IMR-90 (cell line): ENCODE measurements at regions not wholly inside any gene's neighbourhood (a gene's known extent, or its start where the extent isn't known, plus 50 kb on each side); places are given as distances from the start of the nearest gene placed in this dataset.

Source experiments
- BHLHE40 ChIP-seq: fragments of 150-350 bp; IDR thresholded peaks from 2 replicates; pipeline ENCODE4 v1.6.1; 2016; ENCODE audit warnings: mild to moderate bottlenecking, low read depth, low read length
- CEBPB ChIP-seq: IDR thresholded peaks from 2 replicates; pipeline ENCODE4 v1.6.1; 2012; ENCODE audit warnings: low read depth, low read length, improper control_type of control experiment
- CHD1 ChIP-seq: IDR thresholded peaks from 2 replicates; pipeline ENCODE4 v1.6.1; 2012; ENCODE audit warnings: low read depth, low read length, improper control_type of control experiment
- MXI1 ChIP-seq: IDR thresholded peaks from 2 replicates; pipeline ENCODE4 v1.6.1; 2012; ENCODE audit warnings: low read depth, mild to moderate bottlenecking, low read length, moderate library complexity, borderline replicate concordance
- POLR2A ChIP-seq: IDR thresholded peaks from 2 replicates; pipeline ENCODE4 v1.6.1; 2012; ENCODE audit warnings: mild to moderate bottlenecking, low read depth, low read length
- RAD21 ChIP-seq: IDR thresholded peaks from 2 replicates; pipeline ENCODE4 v1.6.1; 2012; ENCODE audit warnings: low read length, improper control_type of control experiment
- RCOR1 ChIP-seq: IDR thresholded peaks from 2 replicates; pipeline ENCODE4 v1.6.1; 2012; ENCODE audit warnings: mild to moderate bottlenecking, low read length, improper control_type of control experiment; ENCODE audit not compliant: insufficient replicate concordance
- RFX5 ChIP-seq: IDR thresholded peaks from 2 replicates; pipeline ENCODE4 v1.8.0; 2012; ENCODE audit warnings: low read depth, mild to moderate bottlenecking, low read length, moderate library complexity
- SMC3 ChIP-seq: fragments of 150-350 bp; IDR thresholded peaks from 2 replicates; pipeline ENCODE4 v1.6.1; 2016; ENCODE audit warnings: low read depth, mild to moderate bottlenecking, antibody characterized with exemption, low read length, moderate library complexity
- TF ChIP-seq, protein P1 (sequence below): conservative IDR thresholded peaks from 2 replicates; pipeline ENCODE4 v1.5.1; 2012; ENCODE audit warnings: mild to moderate bottlenecking, low read depth, low read length, improper control_type of control experiment
- TF ChIP-seq, protein P2 (sequence below): fragments of 150-350 bp; IDR thresholded peaks from 2 replicates; pipeline ENCODE4 v1.6.1; 2016; ENCODE audit warnings: low read depth, mild to moderate bottlenecking, low read length, moderate library complexity, borderline replicate concordance
- TF ChIP-seq, protein P3 (sequence below): fragments of 150-350 bp; IDR thresholded peaks from 2 replicates; pipeline ENCODE4 v1.6.1; 2017; ENCODE audit warnings: mild to moderate bottlenecking, antibody characterized with exemption, low read length, low read depth

DNA sequence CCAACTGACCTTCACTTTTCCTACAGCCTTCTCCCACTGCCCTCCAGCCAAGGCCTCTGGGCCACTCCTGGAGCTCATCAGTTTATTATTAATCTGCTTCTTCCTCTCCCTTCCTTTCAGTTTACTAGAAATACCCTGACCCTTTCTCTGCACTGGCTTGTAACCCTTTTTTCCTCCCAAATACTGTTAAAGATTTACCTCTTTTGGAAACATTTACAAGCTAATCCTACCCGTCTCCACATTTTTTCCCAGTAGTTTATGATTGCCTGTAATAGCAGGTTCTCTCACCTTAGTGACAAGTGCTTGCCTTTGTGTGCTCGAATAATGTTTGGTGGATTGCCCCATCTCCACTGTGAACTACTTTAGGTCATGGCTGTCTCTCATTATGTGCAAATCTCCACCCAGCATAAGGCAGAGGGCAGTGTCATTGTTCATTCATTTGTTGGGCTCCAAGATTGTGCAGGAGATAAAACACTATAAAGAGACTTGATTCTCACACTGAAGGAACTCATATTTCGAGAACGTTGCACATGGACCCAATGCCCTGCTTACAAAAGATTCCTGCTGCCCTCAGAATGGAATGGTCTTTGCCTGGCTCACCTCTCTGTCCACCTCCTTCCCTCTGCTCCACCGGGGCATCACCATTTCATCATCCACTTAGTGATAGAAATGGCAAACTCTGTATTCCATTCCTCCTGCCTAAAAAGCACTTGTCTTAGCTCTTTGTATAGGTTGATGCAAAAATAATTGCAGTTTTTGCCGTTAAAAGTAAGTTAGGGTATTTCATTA lies 491.1 kb downstream of the UTRN start:
- TF ChIP-seq, protein P1, sequence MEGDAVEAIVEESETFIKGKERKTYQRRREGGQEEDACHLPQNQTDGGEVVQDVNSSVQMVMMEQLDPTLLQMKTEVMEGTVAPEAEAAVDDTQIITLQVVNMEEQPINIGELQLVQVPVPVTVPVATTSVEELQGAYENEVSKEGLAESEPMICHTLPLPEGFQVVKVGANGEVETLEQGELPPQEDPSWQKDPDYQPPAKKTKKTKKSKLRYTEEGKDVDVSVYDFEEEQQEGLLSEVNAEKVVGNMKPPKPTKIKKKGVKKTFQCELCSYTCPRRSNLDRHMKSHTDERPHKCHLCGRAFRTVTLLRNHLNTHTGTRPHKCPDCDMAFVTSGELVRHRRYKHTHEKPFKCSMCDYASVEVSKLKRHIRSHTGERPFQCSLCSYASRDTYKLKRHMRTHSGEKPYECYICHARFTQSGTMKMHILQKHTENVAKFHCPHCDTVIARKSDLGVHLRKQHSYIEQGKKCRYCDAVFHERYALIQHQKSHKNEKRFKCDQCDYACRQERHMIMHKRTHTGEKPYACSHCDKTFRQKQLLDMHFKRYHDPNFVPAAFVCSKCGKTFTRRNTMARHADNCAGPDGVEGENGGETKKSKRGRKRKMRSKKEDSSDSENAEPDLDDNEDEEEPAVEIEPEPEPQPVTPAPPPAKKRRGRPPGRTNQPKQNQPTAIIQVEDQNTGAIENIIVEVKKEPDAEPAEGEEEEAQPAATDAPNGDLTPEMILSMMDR, result no peak
- TF ChIP-seq SMC3 (no peak), POLR2A (no peak), CEBPB (no peak), BHLHE40 (no peak), RAD21 (no peak), RCOR1 (no peak), MXI1 (no peak), CHD1 (no peak), RFX5 (no peak)
- TF ChIP-seq, protein P2, sequence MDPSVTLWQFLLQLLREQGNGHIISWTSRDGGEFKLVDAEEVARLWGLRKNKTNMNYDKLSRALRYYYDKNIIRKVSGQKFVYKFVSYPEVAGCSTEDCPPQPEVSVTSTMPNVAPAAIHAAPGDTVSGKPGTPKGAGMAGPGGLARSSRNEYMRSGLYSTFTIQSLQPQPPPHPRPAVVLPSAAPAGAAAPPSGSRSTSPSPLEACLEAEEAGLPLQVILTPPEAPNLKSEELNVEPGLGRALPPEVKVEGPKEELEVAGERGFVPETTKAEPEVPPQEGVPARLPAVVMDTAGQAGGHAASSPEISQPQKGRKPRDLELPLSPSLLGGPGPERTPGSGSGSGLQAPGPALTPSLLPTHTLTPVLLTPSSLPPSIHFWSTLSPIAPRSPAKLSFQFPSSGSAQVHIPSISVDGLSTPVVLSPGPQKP, result no peak
- TF ChIP-seq, protein P3, sequence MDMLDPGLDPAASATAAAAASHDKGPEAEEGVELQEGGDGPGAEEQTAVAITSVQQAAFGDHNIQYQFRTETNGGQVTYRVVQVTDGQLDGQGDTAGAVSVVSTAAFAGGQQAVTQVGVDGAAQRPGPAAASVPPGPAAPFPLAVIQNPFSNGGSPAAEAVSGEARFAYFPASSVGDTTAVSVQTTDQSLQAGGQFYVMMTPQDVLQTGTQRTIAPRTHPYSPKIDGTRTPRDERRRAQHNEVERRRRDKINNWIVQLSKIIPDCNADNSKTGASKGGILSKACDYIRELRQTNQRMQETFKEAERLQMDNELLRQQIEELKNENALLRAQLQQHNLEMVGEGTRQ, result no peak
